Lower leg skin (tissue), 4 donors: ENCODE measurements at regions not wholly inside any gene's neighbourhood (a gene's known extent, or its start where the extent isn't known, plus 50 kb on each side); places are given as distances from the start of the nearest gene placed in this dataset.

Experiments
- DNase-seq, 2 donors: peaks; one replicate each; pipeline ENCODE4 v3.0.0-alpha.2; 2019; ENCODE audit warnings: low spot score in 2 of 2
- H3K4me3 ChIP-seq: fragments of 200-600 bp; sonication (generic); 2 replicates; pipeline ENCODE4 v1.5.1; 2017; ENCODE audit warnings: mild to moderate bottlenecking, low read depth; ENCODE audit not compliant: poor library complexity, severe bottlenecking
- CTCF ChIP-seq, 3 donors: fragments of 450-650 bp; IDR thresholded peaks; one replicate each; pipeline ENCODE4 v1.5.1; 2016; ENCODE audit warnings: antibody characterized with exemption in 3 of 3, mild to moderate bottlenecking in 3 of 3, moderate library complexity in 2 of 3
- POLR2A ChIP-seq, 2 donors: fragments of 450-650 bp; IDR thresholded peaks; one replicate each; pipeline ENCODE4 v1.6.1; 2016 to 2017; ENCODE audit warnings: antibody characterized with exemption in 2 of 2, mild to moderate bottlenecking in 1 of 2, moderate library complexity in 1 of 2
- WGBS, 2 donors: methylation state at CpG; one replicate each; pipeline ENCODE4 v1.1.5; 2018; 5-methylcytosine and 5-hydroxymethylcytosine counted together
- intact Hi-C: fragments of 100-400 bp; cut with DNase I; formaldehyde crosslinking; loops from one replicate; pipeline ENCODE4 v1.15.0; 2023; ENCODE audit warnings: low total_unique reads

- no peak for DNase-seq
- intact Hi-C loops = no loop called here
- TF ChIP-seq POLR2A (IDR thresholded peaks at IDR 0.05) (no peak), CTCF (IDR thresholded peaks at IDR 0.05) (no peak)
- H3K4me3 ChIP-seq = no peak overlapping the region
- WGBS, 2 donors = 64 to 74% methylated on average over 1 of the region's 1 CpG
Measured at GRCh38 chr4:62168681-62169080, 968.6 kb downstream of the ADGRL3 start.

GRCh38 chr4:62162606-62163005 lies 962.5 kb downstream of the ADGRL3 start:
- TF ChIP-seq CTCF (IDR thresholded peaks at IDR 0.05) (no peak), POLR2A (IDR thresholded peaks at IDR 0.05) (no peak)
- DNase-seq = no peak
- no peak overlapping the region for H3K4me3 ChIP-seq
- 73 to 79% methylated on average over 1 of the region's 1 CpG for WGBS, 2 donors
- intact Hi-C loops = no loop called here

- DNase-seq = no peak
- WGBS, 2 donors = 94 to 95% methylated on average over 2 of the region's 2 CpGs
- no peak overlapping the region for H3K4me3 ChIP-seq
- intact Hi-C loops = no loop called here
- no peak for TF ChIP-seq CTCF (IDR thresholded peaks at IDR 0.05)
- TF ChIP-seq POLR2A (IDR thresholded peaks at IDR 0.05) = no peak
Measured at GRCh38 chr4:62161446-62161845, 961.3 kb downstream of the ADGRL3 start.

GRCh38 chr4:62159876-62160275 lies 959.8 kb downstream of the ADGRL3 start:
- TF ChIP-seq CTCF (IDR thresholded peaks at IDR 0.05) = no peak
- TF ChIP-seq POLR2A (IDR thresholded peaks at IDR 0.05) = no peak
- 90 to 93% methylated on average over 4 of the region's 4 CpGs for WGBS, 2 donors
- no peak overlapping the region for H3K4me3 ChIP-seq
- DNase-seq = no peak
- intact Hi-C loops = no loop called here

GRCh38 chr4:62159306-62159705 lies 959.2 kb downstream of the ADGRL3 start:
- no peak overlapping the region for H3K4me3 ChIP-seq
- no peak for TF ChIP-seq POLR2A (IDR thresholded peaks at IDR 0.05)
- no peak for TF ChIP-seq CTCF (IDR thresholded peaks at IDR 0.05)
- WGBS, 2 donors = 48 to 50% methylated on average over 1 of the region's 1 CpG
- intact Hi-C loops = no loop called here
- no peak for DNase-seq

GRCh38 chr4:62156205-62156604 lies 956.1 kb downstream of the ADGRL3 start:
- TF ChIP-seq POLR2A (IDR thresholded peaks at IDR 0.05) (no peak), CTCF (IDR thresholded peaks at IDR 0.05) (no peak)
- no peak for DNase-seq
- 70 to 82% methylated on average over 1 of the region's 1 CpG for WGBS, 2 donors
- H3K4me3 ChIP-seq = no peak overlapping the region
- intact Hi-C loops = no loop called here
